Neural cell (in vitro differentiated cells): ENCODE measurements at regions not wholly inside any gene's neighbourhood (a gene's known extent, or its start where the extent isn't known, plus 50 kb on each side); places are given as distances from the start of the nearest gene placed in this dataset.

Experiments
- H2AFZ ChIP-seq: fragments of 200-600, 300-800 bp; sonication (generic), shearing (Covaris generic); 2 replicates; pipeline ENCODE4 v1.6.0; 2014; ENCODE audit warnings: low read depth, mild to moderate bottlenecking, antibody characterized with exemption, low read length, moderate library complexity
- H3F3A ChIP-seq: fragments of 200-600 bp; shearing (Covaris generic); 2 replicates; pipeline ENCODE4 v1.6.1; 2016; ENCODE audit warnings: mild to moderate bottlenecking, moderate library complexity, mixed read lengths, antibody characterized with exemption, low read length; ENCODE audit not compliant: insufficient read depth, poor library complexity, severe bottlenecking
- H3K27ac ChIP-seq: fragments of 200-600, 300-800 bp; sonication (generic), shearing (Covaris generic); 2 replicates; pipeline ENCODE4 v1.5.1; 2014; ENCODE audit warnings: mild to moderate bottlenecking, low read length, moderate library complexity
- H3K27me3 ChIP-seq: fragments of 300-800, 200-600 bp; sonication (generic), shearing (Covaris generic); 2 replicates; pipeline ENCODE4 v1.6.0; 2014; ENCODE audit warnings: mild to moderate bottlenecking, low read depth, low read length, moderate library complexity; ENCODE audit not compliant: insufficient read depth
- H3K36me3 ChIP-seq: fragments of 300-800, 200-600 bp; sonication (generic), shearing (Covaris generic); 2 replicates; pipeline ENCODE4 v1.5.1; 2014; ENCODE audit warnings: mild to moderate bottlenecking, antibody characterized with exemption, low read length, moderate library complexity; ENCODE audit not compliant: insufficient read depth
- H3K4me2 ChIP-seq: fragments of 300-800, 200-600 bp; sonication (generic), shearing (Covaris generic); 2 replicates; pipeline ENCODE4 v1.6.0; 2014; ENCODE audit warnings: mild to moderate bottlenecking, low read length
- H3K4me3 ChIP-seq: fragments of 300-800, 200-600 bp; sonication (generic), shearing (Covaris generic); 2 replicates; pipeline ENCODE4 v1.5.1; 2014; ENCODE audit warnings: mild to moderate bottlenecking, low read length, moderate library complexity
- H3K79me2 ChIP-seq: fragments of 200-600 bp; shearing (Covaris generic); replicated peaks from 2 replicates; pipeline ENCODE4 v1.6.0; 2014; ENCODE audit warnings: mild to moderate bottlenecking, low read length, moderate library complexity; ENCODE audit not compliant: insufficient read depth
- H3K9ac ChIP-seq: fragments of 300-800, 200-600 bp; sonication (generic), shearing (Covaris generic); 2 replicates; pipeline ENCODE4 v1.6.1; 2016; ENCODE audit warnings: mild to moderate bottlenecking, low read length, mixed read lengths
- H3K9me2 ChIP-seq: fragments of 200-600 bp; shearing (Covaris generic); 2 replicates; pipeline ENCODE4 v1.6.1; 2016; ENCODE audit warnings: mild to moderate bottlenecking, low read length, mixed read lengths; ENCODE audit not compliant: insufficient read depth
- H3K9me3 ChIP-seq: fragments of 200-600, 300-800 bp; sonication (generic), shearing (Covaris generic); 2 replicates; pipeline ENCODE4 v1.6.1; 2016; ENCODE audit warnings: mild to moderate bottlenecking, mixed run types, low read length, moderate library complexity, mixed read lengths
- H4K20me1 ChIP-seq: fragments of 200-600 bp; shearing (Covaris generic); 2 replicates; pipeline ENCODE4 v1.6.1; 2016; ENCODE audit warnings: mild to moderate bottlenecking, mixed run types; ENCODE audit not compliant: insufficient read depth
- CTCF ChIP-seq: fragments of 450-650 bp; IDR thresholded peaks from 2 replicates; pipeline ENCODE4 v1.5.1; 2014; ENCODE audit warnings: antibody characterized with exemption, mild to moderate bottlenecking, moderate library complexity; ENCODE audit not compliant: poor library complexity, severe bottlenecking
- EP300 ChIP-seq: fragments of 450-650 bp; conservative IDR thresholded peaks from 2 replicates; pipeline ENCODE4 v1.6.1; 2014; ENCODE audit warnings: antibody characterized with exemption, mild to moderate bottlenecking, moderate library complexity; ENCODE audit not compliant: poor library complexity, severe bottlenecking
- EZH2 ChIP-seq: fragments of 200-600, 300-800 bp; shearing (Covaris generic), sonication (generic); IDR thresholded peaks from 2 replicates; pipeline ENCODE4 v1.6.1; 2014; ENCODE audit warnings: antibody characterized with exemption, low read length, borderline replicate concordance, mild to moderate bottlenecking; ENCODE audit not compliant: insufficient read depth, poor library complexity, severe bottlenecking
- MXI1 ChIP-seq: fragments of 450-650 bp; conservative IDR thresholded peaks from 2 replicates; pipeline ENCODE4 v1.6.1; 2014; ENCODE audit warnings: antibody characterized with exemption, mild to moderate bottlenecking; ENCODE audit not compliant: poor library complexity, severe bottlenecking
- POLR2AphosphoS5 ChIP-seq: IDR thresholded peaks from 2 replicates; pipeline ENCODE4 v1.6.1; 2012
- RAD21 ChIP-seq: fragments of 450-650 bp; conservative IDR thresholded peaks from 2 replicates; pipeline ENCODE4 v1.6.1; 2014; ENCODE audit warnings: antibody characterized with exemption, mild to moderate bottlenecking, moderate library complexity
- REST ChIP-seq: IDR thresholded peaks from 2 replicates; pipeline ENCODE4 v1.6.1; 2012; ENCODE audit warnings: borderline replicate concordance
- SMC3 ChIP-seq: fragments of 450-650 bp; conservative IDR thresholded peaks from 2 replicates; pipeline ENCODE4 v1.6.1; 2014; ENCODE audit warnings: antibody characterized with exemption, mild to moderate bottlenecking, moderate library complexity; ENCODE audit not compliant: poor library complexity
- TAF1 ChIP-seq: IDR thresholded peaks from 2 replicates; pipeline ENCODE4 v1.6.1; 2012; ENCODE audit warnings: low read depth

- Histone ChIP-seq H3K9me3 (no peaks in the 10 kb centered on the region), H3K27me3 (no peaks in the 10 kb centered on the region), H3K36me3 (no peaks in the 10 kb centered on the region), H4K20me1 (no peaks in the 10 kb centered on the region), H3F3A (no peaks in the 10 kb centered on the region), H3K27ac (no peak overlapping the region), H3K4me2 (no peak overlapping the region), H3K9ac (no peak overlapping the region), H2AFZ (no peak overlapping the region), H3K79me2 (no peaks in the 10 kb centered on the region), H3K9me2 (no peaks in the 10 kb centered on the region), H3K4me3 (no peak overlapping the region)
- TF ChIP-seq CTCF: no peak
- TF ChIP-seq RAD21: no peak
- no peak for TF ChIP-seq EP300
- TF ChIP-seq MXI1: no peak
- TF ChIP-seq SMC3: no peak
- no peak for TF ChIP-seq EZH2
- no peak for TF ChIP-seq TAF1
- TF ChIP-seq POLR2AphosphoS5: no peak
- no peak for TF ChIP-seq REST
Measured at GRCh38 chr5:109946610-109947009, 256.9 kb downstream of the MAN2A1 start.

- TF ChIP-seq MXI1: no peak
- no peak for TF ChIP-seq SMC3
- no peak for TF ChIP-seq CTCF
- no peak for TF ChIP-seq REST
- TF ChIP-seq RAD21: no peak
- no peak for TF ChIP-seq TAF1
- no peak for TF ChIP-seq EZH2
- TF ChIP-seq POLR2AphosphoS5: no peak
- TF ChIP-seq EP300: no peak
- no peaks in the 10 kb centered on the region for H3K79me2 ChIP-seq
- no peaks in the 10 kb centered on the region for H4K20me1 ChIP-seq
- no peak overlapping the region for H3K4me2 ChIP-seq
- H2AFZ ChIP-seq: no peak overlapping the region
- no peaks in the 10 kb centered on the region for H3K9me3 ChIP-seq
- H3K36me3 ChIP-seq: no peaks in the 10 kb centered on the region
- no peaks in the 10 kb centered on the region for H3K27me3 ChIP-seq
- no peak overlapping the region for H3K9ac ChIP-seq
- no peak overlapping the region for H3K27ac ChIP-seq
- no peak overlapping the region for H3K4me3 ChIP-seq
- H3K9me2 ChIP-seq: no peaks in the 10 kb centered on the region
- no peaks in the 10 kb centered on the region for H3F3A ChIP-seq
Measured at GRCh38 chr5:109947667-109948066, 257.9 kb downstream of the MAN2A1 start.
